Loucy (cell line): ENCODE measurements at regions not wholly inside any gene's neighbourhood (a gene's known extent, or its start where the extent isn't known, plus 50 kb on each side); places are given as distances from the start of the nearest gene placed in this dataset.

Experiments
- H2AFZ ChIP-seq: fragments of 200-600 bp; sonication (generic); 2 replicates; pipeline ENCODE4 v1.6.0; 2016; ENCODE audit warnings: antibody characterized with exemption, mild to moderate bottlenecking, low read length, moderate library complexity
- H3F3A ChIP-seq: fragments of 200-600 bp; 2 replicates; pipeline ENCODE4 v1.6.0; 2016; ENCODE audit warnings: antibody characterized with exemption, low read depth, mild to moderate bottlenecking
- H3K27me3 ChIP-seq: fragments of 200-600 bp; sonication (generic); 2 replicates; pipeline ENCODE4 v1.6.1; 2014; ENCODE audit warnings: low read length, mild to moderate bottlenecking; ENCODE audit not compliant: insufficient read depth, poor library complexity, severe bottlenecking
- H3K36me3 ChIP-seq: fragments of 200-600 bp; sonication (generic); 2 replicates; pipeline ENCODE4 v1.6.1; 2016; ENCODE audit warnings: low read length; ENCODE audit not compliant: insufficient read depth
- H3K4me1 ChIP-seq: fragments of 200-600 bp; sonication (generic); 2 replicates; pipeline ENCODE4 v1.5.1; 2014; ENCODE audit warnings: low read length, mild to moderate bottlenecking; ENCODE audit not compliant: insufficient read depth, poor library complexity, severe bottlenecking
- H3K4me2 ChIP-seq: fragments of 200-600 bp; sonication (generic); 2 replicates; pipeline ENCODE4 v1.6.0; 2014; ENCODE audit warnings: antibody characterized with exemption, low read length, low read depth, mild to moderate bottlenecking; ENCODE audit not compliant: poor library complexity, severe bottlenecking
- H3K4me3 ChIP-seq: fragments of 200-600 bp; sonication (generic); 2 replicates; pipeline ENCODE4 v1.5.1; 2014; ENCODE audit warnings: low read length, mild to moderate bottlenecking, mixed read lengths; ENCODE audit not compliant: poor library complexity, severe bottlenecking
- H3K79me2 ChIP-seq: fragments of 200-600 bp; sonication (generic); 2 replicates; pipeline ENCODE4 v1.6.1; 2014; ENCODE audit warnings: low read length; ENCODE audit not compliant: insufficient read depth
- H3K9ac ChIP-seq: fragments of 200-600 bp; sonication (generic); 2 replicates; pipeline ENCODE4 v1.6.0; 2014; ENCODE audit warnings: mild to moderate bottlenecking, low read depth, low read length, moderate library complexity; ENCODE audit not compliant: poor library complexity, severe bottlenecking
- H3K9me2 ChIP-seq: fragments of 200-600 bp; sonication (generic); replicated peaks from 2 replicates; pipeline ENCODE4 v1.6.1; 2016; ENCODE audit warnings: low read depth, low read length, mixed read lengths
- H3K9me3 ChIP-seq: fragments of 200-600 bp; sonication (generic); 2 replicates; pipeline ENCODE4 v1.6.1; 2014; ENCODE audit warnings: mild to moderate bottlenecking, antibody characterized with exemption, low read length, low read depth; ENCODE audit not compliant: insufficient read depth
- H4K20me1 ChIP-seq: fragments of 200-600 bp; sonication (generic); 2 replicates; pipeline ENCODE4 v1.6.0; 2014; ENCODE audit warnings: antibody characterized with exemption, low read length, mild to moderate bottlenecking; ENCODE audit not compliant: insufficient read depth, poor library complexity, severe bottlenecking
- EZH2phosphoT487 ChIP-seq: fragments of 200-600 bp; IDR thresholded peaks from 2 replicates; pipeline ENCODE4 v1.6.1; 2018; ENCODE audit warnings: antibody characterized with exemption, mild to moderate bottlenecking, moderate library complexity, borderline replicate concordance
- TF ChIP-seq, protein P1 (sequence below): fragments of 200-600 bp; sonication (generic); conservative IDR thresholded peaks from 2 replicates; pipeline ENCODE4 v1.5.1; 2014; ENCODE audit warnings: mild to moderate bottlenecking, antibody characterized with exemption, low read length

DNA sequence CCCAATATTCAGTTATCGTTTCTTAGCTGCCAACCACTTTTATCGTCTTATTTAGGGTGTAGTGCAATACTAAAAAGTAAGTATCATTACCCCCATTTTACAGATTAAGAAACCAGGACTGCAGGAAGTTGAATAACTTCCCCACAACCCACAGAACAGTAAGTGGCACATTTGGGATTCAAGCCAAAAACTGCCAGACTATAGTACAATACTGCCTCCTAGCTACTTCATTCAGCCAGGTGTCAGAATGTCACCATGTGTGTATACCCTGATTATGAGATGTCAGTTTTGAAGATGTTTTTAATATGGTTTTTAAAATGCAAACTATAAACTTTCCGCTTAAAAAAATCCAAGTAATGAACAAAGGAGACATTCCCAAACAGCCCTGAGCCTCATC is 74.2 kb upstream of the PROK2 start:
- Histone ChIP-seq H3K4me2 (no peak overlapping the region), H3F3A (no peaks in the 10 kb centered on the region), H4K20me1 (no peaks in the 10 kb centered on the region), H3K9ac (no peak overlapping the region), H3K4me3 (no peak overlapping the region), H2AFZ (no peak overlapping the region), H3K9me2 (no peaks in the 10 kb centered on the region), H3K36me3 (no peaks in the 10 kb centered on the region), H3K4me1 (no peaks in the 10 kb centered on the region), H3K9me3 (no peaks in the 10 kb centered on the region; the same call in 1 of the 2 replicates), H3K79me2 (no peaks in the 10 kb centered on the region), H3K27me3 (no peaks in the 10 kb centered on the region)
- TF ChIP-seq EZH2phosphoT487: no peak
- TF ChIP-seq, protein P1, sequence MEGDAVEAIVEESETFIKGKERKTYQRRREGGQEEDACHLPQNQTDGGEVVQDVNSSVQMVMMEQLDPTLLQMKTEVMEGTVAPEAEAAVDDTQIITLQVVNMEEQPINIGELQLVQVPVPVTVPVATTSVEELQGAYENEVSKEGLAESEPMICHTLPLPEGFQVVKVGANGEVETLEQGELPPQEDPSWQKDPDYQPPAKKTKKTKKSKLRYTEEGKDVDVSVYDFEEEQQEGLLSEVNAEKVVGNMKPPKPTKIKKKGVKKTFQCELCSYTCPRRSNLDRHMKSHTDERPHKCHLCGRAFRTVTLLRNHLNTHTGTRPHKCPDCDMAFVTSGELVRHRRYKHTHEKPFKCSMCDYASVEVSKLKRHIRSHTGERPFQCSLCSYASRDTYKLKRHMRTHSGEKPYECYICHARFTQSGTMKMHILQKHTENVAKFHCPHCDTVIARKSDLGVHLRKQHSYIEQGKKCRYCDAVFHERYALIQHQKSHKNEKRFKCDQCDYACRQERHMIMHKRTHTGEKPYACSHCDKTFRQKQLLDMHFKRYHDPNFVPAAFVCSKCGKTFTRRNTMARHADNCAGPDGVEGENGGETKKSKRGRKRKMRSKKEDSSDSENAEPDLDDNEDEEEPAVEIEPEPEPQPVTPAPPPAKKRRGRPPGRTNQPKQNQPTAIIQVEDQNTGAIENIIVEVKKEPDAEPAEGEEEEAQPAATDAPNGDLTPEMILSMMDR: peak; percentile 88

DNA sequence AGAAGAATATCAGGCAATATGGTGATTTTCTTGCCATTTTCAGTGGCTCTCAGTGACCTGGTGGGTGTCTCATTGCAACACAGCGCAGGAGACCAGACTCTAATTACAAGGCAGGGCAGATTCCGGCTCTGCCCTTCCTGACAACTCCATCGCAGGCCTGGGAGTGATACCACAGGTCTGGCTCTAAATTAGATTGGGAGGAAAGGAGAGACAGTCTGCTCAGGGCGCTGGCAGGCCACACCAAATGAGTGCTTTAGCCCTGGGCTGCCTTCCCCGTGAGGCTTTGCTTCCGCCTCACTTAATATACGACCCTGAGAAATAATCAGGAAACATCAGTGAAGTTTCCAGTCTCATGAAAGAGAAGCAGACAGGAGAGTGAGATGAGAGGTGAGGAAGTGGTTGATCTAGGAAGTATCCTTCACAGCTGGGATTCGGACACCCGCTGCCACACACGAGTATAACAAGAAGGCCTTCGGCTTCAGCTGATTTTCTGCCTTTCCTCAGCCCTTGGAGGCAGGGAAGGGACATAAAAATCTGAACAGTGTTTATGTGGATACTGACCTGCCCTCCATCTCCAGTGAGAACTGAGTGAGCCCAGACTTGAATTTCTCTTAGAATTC is 73.7 kb upstream of the PROK2 start:
- Histone ChIP-seq H3K36me3 (no peaks in the 10 kb centered on the region), H3K9ac (no peak overlapping the region), H3K4me2 (no peak overlapping the region), H2AFZ (no peak overlapping the region), H3K4me3 (no peak overlapping the region), H3K79me2 (no peaks in the 10 kb centered on the region), H3K9me3 (no peaks in the 10 kb centered on the region; the same call in 1 of the 2 replicates), H3K4me1 (no peaks in the 10 kb centered on the region), H4K20me1 (no peaks in the 10 kb centered on the region), H3F3A (no peaks in the 10 kb centered on the region), H3K9me2 (no peaks in the 10 kb centered on the region), H3K27me3 (no peaks in the 10 kb centered on the region)
- TF ChIP-seq EZH2phosphoT487: no peak
- TF ChIP-seq, protein P1: no peak

- Histone ChIP-seq H3K27me3 (no peaks in the 10 kb centered on the region), H4K20me1 (no peaks in the 10 kb centered on the region), H3K4me2 (no peak overlapping the region), H3K79me2 (no peaks in the 10 kb centered on the region), H3K9me3 (no peaks in the 10 kb centered on the region; the same call in 1 of the 2 replicates), H2AFZ (no peak overlapping the region), H3F3A (no peaks in the 10 kb centered on the region), H3K4me1 (no peaks in the 10 kb centered on the region), H3K4me3 (no peak overlapping the region), H3K9ac (no peak overlapping the region), H3K9me2 (no peaks in the 10 kb centered on the region), H3K36me3 (no peaks in the 10 kb centered on the region)
- no peak for TF ChIP-seq EZH2phosphoT487
- TF ChIP-seq, protein P1: no peak
These were observed 73.0 kb upstream of the PROK2 start for GRCh38 chr3:71857956-71858355.
